Globus pallidus (tissue), 1 donor: ENCODE measurements at regions not wholly inside any gene's neighbourhood (a gene's known extent, or its start where the extent isn't known, plus 50 kb on each side); places are given as distances from the start of the nearest gene placed in this dataset.

Experiments used
- DNase-seq: peaks from one replicate; pipeline ENCODE4 v3.0.0-alpha.2; 2015; ENCODE audit warnings: low spot score

DNA sequence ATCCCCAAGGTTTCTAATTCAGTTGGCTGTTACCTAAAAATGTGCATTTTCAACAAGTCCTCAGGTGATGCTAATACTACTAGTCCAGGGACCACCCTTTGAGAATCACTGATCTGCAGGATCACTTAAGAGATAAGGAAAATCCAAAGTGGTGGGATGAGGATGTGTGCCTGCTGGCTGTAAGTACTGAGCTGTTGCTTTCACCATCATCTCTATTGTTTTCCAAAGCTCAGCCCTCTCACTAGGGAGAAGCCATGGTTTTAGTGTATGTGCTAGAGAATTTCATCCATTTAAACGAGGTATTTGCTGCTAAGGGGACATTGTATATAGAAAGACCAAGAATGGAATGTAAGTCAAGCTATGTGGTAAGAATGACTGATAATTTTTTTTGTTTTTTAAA, 202.3 kb downstream of the KIF21A start:
- no peak for DNase-seq

DNA sequence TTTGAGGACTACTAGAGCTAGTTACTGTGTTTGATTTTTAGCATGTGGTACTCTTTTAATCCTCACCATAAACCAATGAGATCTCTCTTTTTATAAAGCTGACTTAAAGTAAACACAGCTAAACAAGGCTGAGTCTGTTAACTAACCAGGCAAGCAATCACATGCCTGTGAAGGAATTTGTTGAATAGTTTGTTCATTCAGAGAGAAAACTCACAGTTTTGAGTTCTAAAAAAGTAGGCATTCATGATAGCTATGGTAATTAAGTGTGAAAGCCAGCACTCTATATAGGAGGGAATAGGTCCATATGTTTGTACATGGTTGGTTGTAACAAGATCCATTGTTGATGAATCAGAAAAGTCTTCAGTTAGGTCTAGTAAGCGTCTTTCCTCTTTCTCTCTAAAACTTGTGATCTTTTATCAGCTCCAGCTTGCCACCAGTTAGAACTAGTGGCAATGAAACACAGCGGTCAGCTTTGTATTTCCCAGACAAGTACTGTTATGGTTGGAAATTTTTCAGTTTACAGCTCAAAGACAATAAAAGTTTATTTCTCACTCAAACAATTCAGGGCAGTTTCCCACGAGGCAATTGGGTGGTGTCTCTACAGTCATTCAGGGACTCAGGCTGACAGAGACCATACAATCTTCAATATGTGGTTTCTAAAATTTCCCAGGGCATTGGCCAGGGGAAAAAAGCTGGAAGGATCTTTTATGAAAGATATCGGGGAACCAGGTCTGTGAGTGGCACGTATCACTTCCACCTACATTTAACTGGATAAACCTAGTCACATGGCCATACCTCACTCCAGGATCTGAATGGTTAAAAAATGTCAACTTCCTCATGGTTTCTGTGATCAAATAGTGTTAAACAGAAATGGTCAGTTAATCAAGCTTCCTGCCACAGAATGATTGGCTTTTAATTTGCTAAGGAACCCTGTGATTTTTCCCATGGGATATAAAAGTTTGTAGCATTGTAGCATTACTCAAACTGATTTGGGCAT, 203.1 kb downstream of the KIF21A start:
- no peak for DNase-seq

GRCh38 chr12:39237004-39237403, 205.9 kb downstream of the KIF21A start:
- no peak for DNase-seq

GRCh38 chr12:39235990-39236767, 206.7 kb downstream of the KIF21A start:
- DNase-seq: no peak

- no peak for DNase-seq
These were observed 212.8 kb downstream of the KIF21A start for GRCh38 chr12:39230086-39230485.

- DNase-seq: no peak
These were observed 215.7 kb downstream of the KIF21A start for GRCh38 chr12:39227218-39227617.

GRCh38 chr12:39224971-39225370, 217.9 kb downstream of the KIF21A start:
- DNase-seq: no peak

GRCh38 chr12:39205969-39206368, 237.0 kb downstream of the KIF21A start:
- no peak for DNase-seq

GRCh38 chr12:39199351-39199750, 243.6 kb downstream of the KIF21A start:
- DNase-seq: no peak

GRCh38 chr12:39188689-39189088, 254.2 kb downstream of the KIF21A start:
- no peak for DNase-seq

- no peak for DNase-seq
These were observed 256.2 kb downstream of the KIF21A start for GRCh38 chr12:39186744-39187143.

GRCh38 chr12:39178837-39179236, 264.1 kb downstream of the KIF21A start:
- no peak for DNase-seq

- DNase-seq: no peak
These were observed 266.6 kb downstream of the KIF21A start for GRCh38 chr12:39176356-39176755.

- DNase-seq: no peak
These were observed 268.3 kb upstream of the CPNE8 start for GRCh38 chr12:39173726-39174125.

- DNase-seq: no peak
These were observed 259.9 kb upstream of the CPNE8 start for GRCh38 chr12:39165338-39165737.

DNA sequence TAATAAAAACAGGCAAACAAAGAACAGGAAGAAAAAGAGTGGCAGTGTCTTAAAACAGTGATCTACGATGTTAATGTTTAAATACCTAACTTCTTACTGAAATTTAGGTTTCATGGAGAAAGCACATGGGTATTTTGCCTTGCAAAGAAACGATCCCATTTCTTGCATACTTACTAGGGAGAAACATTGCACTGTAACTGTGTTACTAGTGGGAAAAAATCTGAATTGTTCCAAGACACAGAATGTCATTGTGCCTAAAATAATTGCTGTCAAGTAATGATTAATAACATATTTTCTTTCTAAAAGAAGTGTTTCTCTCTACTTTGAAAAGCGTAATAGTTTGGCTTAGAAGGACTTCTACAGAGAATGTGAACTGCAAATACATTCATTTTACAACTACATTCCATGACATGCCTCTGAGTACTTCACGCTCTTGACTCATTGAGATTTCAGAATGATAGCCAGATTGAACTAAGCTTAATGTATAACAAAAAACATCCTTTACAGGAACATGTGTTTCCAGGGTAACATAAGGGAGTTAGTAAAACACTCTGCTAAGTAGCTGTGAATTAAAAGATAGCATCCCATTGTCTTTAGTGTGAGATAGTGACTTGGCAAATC, 256.2 kb upstream of the CPNE8 start:
- DNase-seq: no peak

DNA sequence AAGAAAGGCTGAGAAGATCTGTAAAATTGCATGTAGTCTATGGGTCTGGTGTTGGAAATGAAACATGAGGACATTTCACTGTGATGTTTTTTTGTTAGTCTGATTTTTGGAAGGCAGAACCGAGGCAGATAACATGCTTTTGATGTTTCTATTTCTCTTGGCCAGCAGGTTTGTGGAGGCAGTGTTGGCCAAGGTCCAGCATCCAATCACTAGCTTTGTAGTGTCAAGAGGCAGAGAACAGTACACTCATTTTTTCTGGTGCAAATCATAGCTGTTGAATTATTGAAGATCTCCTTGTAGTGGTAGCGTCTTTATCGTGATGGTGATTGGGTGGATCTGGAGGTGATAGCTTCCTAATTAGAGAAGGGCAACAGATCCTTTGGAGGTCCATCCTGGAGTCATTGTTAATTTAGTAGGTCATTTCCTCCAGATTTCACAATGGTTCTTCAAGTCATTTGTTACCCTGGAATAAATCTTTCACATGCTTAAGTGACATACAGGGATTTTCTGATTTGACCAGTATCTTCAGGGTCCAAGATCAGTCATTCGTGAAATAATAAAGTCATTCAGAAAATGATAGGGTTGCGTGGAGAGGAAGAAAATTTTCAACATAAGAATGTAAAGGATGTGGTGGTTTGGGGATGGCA, 252.4 kb upstream of the CPNE8 start:
- DNase-seq: no peak

- peak; percentile 13 for DNase-seq
These were observed 240.0 kb upstream of the CPNE8 start for GRCh38 chr12:39145175-39145999.

GRCh38 chr12:39144613-39145061, 239.2 kb upstream of the CPNE8 start:
- no peak for DNase-seq

DNA sequence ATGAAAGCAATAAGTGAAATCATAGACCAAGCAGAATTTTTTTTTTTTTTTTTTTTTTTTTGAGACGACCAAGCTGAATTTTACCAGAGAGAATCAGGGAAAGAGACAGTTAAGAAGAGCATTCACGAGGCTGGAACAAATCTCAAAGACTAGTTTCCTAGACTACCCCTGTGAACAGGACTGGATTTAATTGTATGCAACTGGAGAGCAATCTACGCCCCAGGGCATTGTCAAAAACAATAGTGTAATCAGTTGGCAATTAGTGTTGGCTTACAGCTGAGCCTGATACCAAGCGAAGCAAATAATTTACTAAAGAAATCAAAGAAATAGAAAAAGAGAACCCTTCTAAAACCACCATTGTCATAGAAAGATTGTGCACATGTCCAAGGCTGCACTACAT, 232.9 kb upstream of the CPNE8 start:
- no peak for DNase-seq

DNA sequence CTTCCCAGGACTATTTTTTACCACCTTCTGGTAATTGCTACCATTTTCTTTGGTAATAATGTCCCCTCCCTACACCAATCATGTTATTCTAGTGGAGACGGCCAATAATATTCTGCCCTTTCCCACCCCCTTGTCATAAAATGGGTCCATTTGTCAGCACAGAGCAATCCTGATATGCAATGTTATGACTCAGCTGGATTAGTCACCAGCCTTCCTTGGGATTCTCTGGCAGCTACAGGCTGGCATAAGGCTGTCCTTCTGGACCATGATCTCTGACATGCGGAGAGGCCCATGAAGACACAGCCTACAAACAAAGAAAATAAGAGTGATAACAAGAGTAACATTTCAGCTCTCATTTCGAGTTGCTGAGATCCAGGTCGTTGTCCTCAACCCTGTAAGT, 222.0 kb upstream of the CPNE8 start:
- no peak for DNase-seq
